HEK293 (cell line): ENCODE measurements at regions not wholly inside any gene's neighbourhood (a gene's known extent, or its start where the extent isn't known, plus 50 kb on each side); places are given as distances from the start of the nearest gene placed in this dataset.

Experiments
- CTCF ChIA-PET: fragments of 350-600 bp; formaldehyde crosslinking; extraction: SDS; loops from one replicate; lab custom pipeline; 2021; ENCODE audit warnings: antibody characterized with exemption; lab: Yijun Ruan, JAX
- POLR2A ChIA-PET: fragments of 300-600 bp; formaldehyde crosslinking; extraction: SDS; loops from one replicate; lab custom pipeline; 2020; ENCODE audit warnings: antibody characterized with exemption, inconsistent platforms; lab: Yijun Ruan, JAX
- H3K27ac ChIP-seq: fragments of 200-500 bp; sonication (Bioruptor generic); 2 replicates; pipeline ENCODE4 v1.5.1; 2014; ENCODE audit warnings: low read depth, low read length, control low read depth, inconsistent platforms; ENCODE audit errors: extremely low read depth
- H3K36me3 ChIP-seq, 2 experiments: fragments of 200-500 bp in 1 of 2; sonication (Bioruptor generic) in 1 of 2; 1 replicate in 1 of 2; 2 replicates in 1 of 2; pipeline ENCODE4 v1.5.1; 2014 to 2017; ENCODE audit warnings: inconsistent platforms in 2 of 2, low read length in 2 of 2; ENCODE audit not compliant: control insufficient read depth in 2 of 2, insufficient read depth in 1 of 2
- H3K4me1 ChIP-seq: fragments of 200-500 bp; sonication (Bioruptor generic); 2 replicates; pipeline ENCODE4 v1.5.1; 2014; ENCODE audit warnings: mild to moderate bottlenecking, low read length, inconsistent platforms; ENCODE audit not compliant: control insufficient read depth, insufficient read depth
- H3K4me3 ChIP-seq: 2 replicates; pipeline ENCODE4 v1.5.1; 2011; ENCODE audit warnings: low read depth, mild to moderate bottlenecking, control low read depth, low read length, moderate library complexity
- H3K9me3 ChIP-seq: fragments of 200-500 bp; sonication (Bioruptor generic); 2 replicates; pipeline ENCODE4 v1.5.1; 2014; ENCODE audit warnings: low read depth, low read length, inconsistent platforms; ENCODE audit not compliant: control insufficient read depth, insufficient read depth
- KLF10 ChIP-seq: fragments of 450-650 bp; IDR thresholded peaks from 2 replicates; pipeline ENCODE4 v1.5.1; 2018; ENCODE audit warnings: missing biosample characterization, mild to moderate bottlenecking, missing genetic modification characterization
- MEIS1 ChIP-seq: sonication (generic); formaldehyde crosslinking; IDR thresholded peaks from 2 replicates; pipeline ENCODE4 v1.8.1; 2022; ENCODE audit warnings: missing genetic modification reagents, mild to moderate bottlenecking, borderline replicate concordance
- PRDM4 ChIP-seq: fragments of 450-650 bp; formaldehyde crosslinking; IDR thresholded peaks from 2 replicates; pipeline ENCODE4 v1.5.1; 2017; ENCODE audit warnings: missing biosample characterization, missing genetic modification characterization
- SETDB1 ChIP-seq: IDR thresholded peaks from one replicate; pipeline ENCODE4 v1.6.1; 2017; ENCODE audit warnings: mild to moderate bottlenecking, low read length, moderate library complexity, mixed read lengths; ENCODE audit not compliant: insufficient read length
- ZNF140 ChIP-seq: fragments of 450-650 bp; formaldehyde crosslinking; IDR thresholded peaks from 2 replicates; pipeline ENCODE4 v1.5.1; 2016; ENCODE audit warnings: missing biosample characterization, missing genetic modification characterization
- ZNF148 ChIP-seq: fragments of 450-650 bp; formaldehyde crosslinking; IDR thresholded peaks from 2 replicates; pipeline ENCODE4 v1.5.0; 2017; ENCODE audit warnings: missing biosample characterization, missing genetic modification characterization, borderline replicate concordance
- ZNF155 ChIP-seq: fragments of 450-650 bp; formaldehyde crosslinking; IDR thresholded peaks from 2 replicates; pipeline ENCODE4 v1.5.1; 2016; ENCODE audit warnings: missing biosample characterization, missing genetic modification characterization
- ZNF175 ChIP-seq: fragments of 450-650 bp; formaldehyde crosslinking; IDR thresholded peaks from 2 replicates; pipeline ENCODE4 v1.5.1; 2016; ENCODE audit warnings: missing biosample characterization, missing genetic modification characterization
- ZNF19 ChIP-seq: fragments of 450-650 bp; formaldehyde crosslinking; IDR thresholded peaks from 2 replicates; pipeline ENCODE4; 2016; ENCODE audit warnings: missing biosample characterization, missing genetic modification characterization, low read depth
- ZNF214 ChIP-seq: fragments of 450-650 bp; formaldehyde crosslinking; IDR thresholded peaks from 2 replicates; pipeline ENCODE4 v1.5.1; 2017; ENCODE audit warnings: missing biosample characterization, mild to moderate bottlenecking, missing genetic modification characterization, borderline replicate concordance
- ZNF529 ChIP-seq: fragments of 450-650 bp; formaldehyde crosslinking; IDR thresholded peaks from 2 replicates; pipeline ENCODE4 v1.5.1; 2017; ENCODE audit warnings: missing genetic modification characterization, missing biosample characterization; ENCODE audit not compliant: insufficient replicate concordance
- ZNF548 ChIP-seq: fragments of 450-650 bp; formaldehyde crosslinking; IDR thresholded peaks from 2 replicates; pipeline ENCODE4 v1.5.1; 2016; ENCODE audit warnings: missing biosample characterization, missing genetic modification characterization
- ZNF610 ChIP-seq: fragments of 450-650 bp; formaldehyde crosslinking; IDR thresholded peaks from 2 replicates; pipeline ENCODE4 v1.5.1; 2016; ENCODE audit warnings: missing biosample characterization, missing genetic modification characterization, borderline replicate concordance
- ZNF664 ChIP-seq: fragments of 450-650 bp; formaldehyde crosslinking; IDR thresholded peaks from 2 replicates; pipeline ENCODE4 v1.5.1; 2016; ENCODE audit warnings: missing biosample characterization, missing genetic modification characterization
- ZNF670 ChIP-seq: fragments of 450-650 bp; formaldehyde crosslinking; IDR thresholded peaks from 2 replicates; pipeline ENCODE4 v1.5.1; 2016; ENCODE audit warnings: missing biosample characterization, missing genetic modification characterization, low read depth
- ZNF692 ChIP-seq: fragments of 450-650 bp; formaldehyde crosslinking; IDR thresholded peaks from 2 replicates; pipeline ENCODE4 v1.5.1; 2016; ENCODE audit warnings: missing biosample characterization, missing genetic modification characterization
- ZNF777 ChIP-seq: fragments of 450-650 bp; formaldehyde crosslinking; IDR thresholded peaks from 2 replicates; pipeline ENCODE4 v1.5.1; 2017; ENCODE audit warnings: missing biosample characterization, missing genetic modification characterization, borderline replicate concordance
- ZXDB ChIP-seq: fragments of 450-650 bp; formaldehyde crosslinking; IDR thresholded peaks from 2 replicates; pipeline ENCODE4 v1.5.1; 2016; ENCODE audit warnings: missing biosample characterization, missing genetic modification characterization

GRCh38 chr2:6308986-6309385, 556.7 kb downstream of the CMPK2 start (continued):
- TF ChIP-seq PRDM4 (tag by site-specific recombination) (no peak), ZNF529 (tag by site-specific recombination) (no peak), ZNF214 (tag by site-specific recombination) (no peak), ZXDB (tag by site-specific recombination) (no peak), ZNF19 (tag by site-specific recombination) (no peak), ZNF777 (no peak), ZNF610 (no peak), ZNF548 (no peak), ZNF140 (tag by site-specific recombination) (no peak), ZNF155 (tag by site-specific recombination) (no peak), ZNF692 (no peak)
- TF ChIP-seq, all 188 proteins: peak for 0

GRCh38 chr2:6309415-6310255, 556.1 kb downstream of the CMPK2 start:
- no peak overlapping the region for H3K4me3 ChIP-seq
- no peaks in the 10 kb centered on the region for H3K36me3 ChIP-seq
- TF ChIP-seq KLF10 (tag by site-specific recombination) (no peak), ZNF148 (tag by site-specific recombination) (no peak), SETDB1 (no peak), ZNF664 (tag by site-specific recombination) (no peak), ZNF670 (tag by site-specific recombination) (no peak), MEIS1 (CRISPR knock-in tag) (no peak), ZNF175 (tag by site-specific recombination) (no peak), ZNF777 (no peak)
- H3K9me3 ChIP-seq = no peaks in the 10 kb centered on the region
- H3K27ac ChIP-seq = no peak overlapping the region
- H3K4me1 ChIP-seq = no peaks in the 10 kb centered on the region
- ChIA-PET CTCF (interaction anchor here (1.3 kb wide), 1 partner anchor 617 kb away, joined by 3 read pairs; the partner anchor contains the start of gene SOX11), POLR2A (no interaction called here)
